B cell (primary cell): ENCODE measurements at regions not wholly inside any gene's neighbourhood (a gene's known extent, or its start where the extent isn't known, plus 50 kb on each side); places are given as distances from the start of the nearest gene placed in this dataset.

Experiments
- ATAC-seq: fragments of 200-7000 bp; cut with Tn5 transposase; one replicate; pipeline ENCODE4 v1.10.0; 2021; ENCODE audit warnings: low read depth, mild to moderate bottlenecking, moderate number of reproducible peaks, moderate library complexity
- CTCF ChIA-PET: fragments of 350-600 bp; sonication (Branson Sonifier 250); formaldehyde crosslinking; loops from one replicate; lab custom pipeline; 2021; ENCODE audit warnings: antibody characterized with exemption, inconsistent platforms; lab: Charles Lee
- POLR2A ChIA-PET: fragments of 350-600 bp; sonication (Branson Sonifier 250); formaldehyde crosslinking; loops from one replicate; lab custom pipeline; 2021; ENCODE audit warnings: antibody characterized with exemption; lab: Charles Lee
- DNase-seq: peaks from one replicate; pipeline ENCODE4 v3.0.0; 2013
- H2AFZ ChIP-seq: 2 replicates; pipeline ENCODE4 v1.6.1; 2012; ENCODE audit warnings: mild to moderate bottlenecking, low read depth, low read length; ENCODE audit not compliant: insufficient read depth, poor library complexity, severe bottlenecking
- H3K27ac ChIP-seq, 2 donors: 1 replicate in 1 of 2; 2 replicates in 1 of 2; pipeline ENCODE4 v1.5.1; 2012 to 2013; ENCODE audit warnings: low read length in 2 of 2, mild to moderate bottlenecking in 2 of 2, moderate library complexity in 1 of 2
- H3K27me3 ChIP-seq, 4 experiments: fragments of 200-600 bp in 1 of 4; sonication (generic) in 1 of 4; replicated peaks in 1 of 4; 1 replicate in 2 of 4; 2 replicates in 2 of 4; pipeline versions ENCODE4 v1.6.1 to v1.7.0; 2013 to 2016; ENCODE audit warnings: low read length in 3 of 4, mild to moderate bottlenecking in 2 of 4, mixed read lengths in 1 of 4, moderate library complexity in 1 of 4; ENCODE audit not compliant: insufficient read depth in 4 of 4, control insufficient read depth in 3 of 4; ENCODE audit errors: control extremely low read depth in 1 of 4
- H3K36me3 ChIP-seq, 2 experiments: replicated peaks in 1 of 2; 1 replicate in 1 of 2; 2 replicates in 1 of 2; pipeline versions ENCODE4 v1.6.1 to v1.7.1; 2013; ENCODE audit warnings: low read length in 1 of 2; ENCODE audit not compliant: insufficient read depth in 2 of 2, control insufficient read depth in 1 of 2; ENCODE audit errors: control extremely low read depth in 1 of 2, extremely low read depth in 1 of 2
- H3K4me1 ChIP-seq, 2 donors: fragments of 200-600 bp in 1 of 2; sonication (generic) in 1 of 2; 1 replicate in 1 of 2; 2 replicates in 1 of 2; pipeline versions ENCODE4 v1.5.1 to v1.6.1; 2013 to 2017; ENCODE audit warnings: low read length in 2 of 2; ENCODE audit not compliant: control insufficient read depth in 2 of 2, insufficient read depth in 2 of 2
- H3K4me2 ChIP-seq: replicated peaks from 2 replicates; pipeline ENCODE3; 2012; ENCODE audit warnings: mild to moderate bottlenecking, low read depth, low read length; ENCODE audit not compliant: poor library complexity, severe bottlenecking
- H3K4me3 ChIP-seq, 5 experiments: fragments of 200-600 bp in 1 of 5; sonication (generic) in 1 of 5; 1 replicate in 3 of 5; 2 replicates in 2 of 5; pipeline versions ENCODE4 v1.5.1 to v1.7.0; 2011 to 2016; ENCODE audit warnings: low read length in 4 of 5, mild to moderate bottlenecking in 4 of 5, low read depth in 2 of 5, control low read depth in 1 of 5, moderate library complexity in 1 of 5; ENCODE audit not compliant: insufficient read depth in 1 of 5; ENCODE audit errors: control extremely low read depth in 1 of 5, extremely low read depth in 1 of 5
- H3K79me2 ChIP-seq: fragments of 200-600 bp; sonication (generic); one replicate; pipeline ENCODE4 v1.6.0; 2016; ENCODE audit warnings: low read length; ENCODE audit not compliant: control insufficient read depth, insufficient read depth
- H3K9ac ChIP-seq: fragments of 200-600 bp; sonication (generic); 2 replicates; pipeline ENCODE4 v1.6.1; 2017; ENCODE audit warnings: mild to moderate bottlenecking, low read length, moderate library complexity
- H3K9me3 ChIP-seq, 3 donors: one replicate each; pipeline versions ENCODE4 v1.6.1 to v1.7.1; 2013; ENCODE audit warnings: low read length in 2 of 3; ENCODE audit not compliant: control insufficient read depth in 2 of 3, insufficient read depth in 1 of 3; ENCODE audit errors: control extremely low read depth in 1 of 3
- H4K20me1 ChIP-seq: 2 replicates; pipeline ENCODE4 v1.6.0; 2012; ENCODE audit warnings: mild to moderate bottlenecking, low read length; ENCODE audit not compliant: insufficient read depth, control insufficient read depth, poor library complexity, severe bottlenecking
- H3K27ac Mint-ChIP-seq: one replicate; pipeline ENCODE4 v1.8.0; 2021; ENCODE audit warnings: mixed read lengths
- H3K27me3 Mint-ChIP-seq: one replicate; pipeline ENCODE4 v1.8.0; 2021; ENCODE audit warnings: mixed read lengths
- H3K4me1 Mint-ChIP-seq: one replicate; pipeline ENCODE4 v1.8.0; 2021; ENCODE audit warnings: mixed read lengths
- H3K4me3 Mint-ChIP-seq: one replicate; pipeline ENCODE4 v1.8.0; 2021; ENCODE audit warnings: mixed read lengths
- H3K9me3 Mint-ChIP-seq: one replicate; pipeline ENCODE4 v1.8.0; 2022; ENCODE audit warnings: mixed read lengths; ENCODE audit not compliant: insufficient read depth
- EZH2 ChIP-seq: IDR thresholded peaks from 2 replicates; pipeline ENCODE4 v1.6.1; 2012; ENCODE audit warnings: borderline replicate concordance, low read depth, mild to moderate bottlenecking, moderate library complexity, low read length; ENCODE audit not compliant: insufficient read depth, poor library complexity, severe bottlenecking
- WGBS: methylation state at CpG from one replicate; pipeline ENCODE4 v1.1.5; 2013; ENCODE audit warnings: missing lambda C conversion rate; ENCODE audit not compliant: insufficient coverage; 5-methylcytosine and 5-hydroxymethylcytosine counted together
- intact Hi-C: fragments of 100-400 bp; cut with micrococcal nuclease; formaldehyde crosslinking; loops from one replicate; pipeline ENCODE4 v1.10.0; 2022
- TF ChIP-seq, protein P1 (sequence below): fragments of 200-600 bp; IDR thresholded peaks from one replicate; pipeline ENCODE4 v1.8.0; 2022; ENCODE audit warnings: antibody characterized with exemption, mild to moderate bottlenecking

DNA sequence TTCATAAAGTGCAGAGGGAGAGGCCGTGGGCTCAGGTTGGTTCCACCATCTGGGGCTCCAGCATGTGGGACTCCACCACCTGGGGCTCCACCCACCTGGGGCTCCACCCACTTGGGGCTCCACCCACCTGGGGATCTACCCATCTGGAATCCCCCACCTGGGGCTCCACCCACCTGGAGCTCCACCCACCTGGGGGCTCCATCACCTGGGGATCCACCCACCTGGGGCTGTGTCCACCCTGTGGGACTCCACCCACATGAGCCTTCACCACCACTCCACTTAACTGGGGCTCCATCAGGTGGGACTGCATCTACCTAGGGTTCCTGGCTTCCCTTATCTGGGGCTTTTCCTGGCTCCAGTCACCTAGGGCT, 226.0 kb upstream of the CDYL start:
- H3K79me2 ChIP-seq: no peaks in the 10 kb centered on the region
- WGBS: 100% methylated on average over 1 of the region's 1 CpG
- H3K27ac ChIP-seq: no peak overlapping the region
- H3K4me2 ChIP-seq: no peak overlapping the region
- intact Hi-C loops: no loop called here
- CTCF ChIA-PET: no interaction called here
- H3K9ac ChIP-seq: no peak overlapping the region
- peaks cover 0 to 13% (median 0%) of the 10 kb centered on the region in 3 donors for H3K9me3 ChIP-seq
- POLR2A ChIA-PET: no interaction called here
- H3K36me3 ChIP-seq: no peaks in the 10 kb centered on the region
- TF ChIP-seq, protein P1, sequence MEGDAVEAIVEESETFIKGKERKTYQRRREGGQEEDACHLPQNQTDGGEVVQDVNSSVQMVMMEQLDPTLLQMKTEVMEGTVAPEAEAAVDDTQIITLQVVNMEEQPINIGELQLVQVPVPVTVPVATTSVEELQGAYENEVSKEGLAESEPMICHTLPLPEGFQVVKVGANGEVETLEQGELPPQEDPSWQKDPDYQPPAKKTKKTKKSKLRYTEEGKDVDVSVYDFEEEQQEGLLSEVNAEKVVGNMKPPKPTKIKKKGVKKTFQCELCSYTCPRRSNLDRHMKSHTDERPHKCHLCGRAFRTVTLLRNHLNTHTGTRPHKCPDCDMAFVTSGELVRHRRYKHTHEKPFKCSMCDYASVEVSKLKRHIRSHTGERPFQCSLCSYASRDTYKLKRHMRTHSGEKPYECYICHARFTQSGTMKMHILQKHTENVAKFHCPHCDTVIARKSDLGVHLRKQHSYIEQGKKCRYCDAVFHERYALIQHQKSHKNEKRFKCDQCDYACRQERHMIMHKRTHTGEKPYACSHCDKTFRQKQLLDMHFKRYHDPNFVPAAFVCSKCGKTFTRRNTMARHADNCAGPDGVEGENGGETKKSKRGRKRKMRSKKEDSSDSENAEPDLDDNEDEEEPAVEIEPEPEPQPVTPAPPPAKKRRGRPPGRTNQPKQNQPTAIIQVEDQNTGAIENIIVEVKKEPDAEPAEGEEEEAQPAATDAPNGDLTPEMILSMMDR: no peak
- TF ChIP-seq EZH2: no peak
- DNase-seq (no peak), ATAC-seq (no peak)
- no peaks in the 10 kb centered on the region for H3K4me1 ChIP-seq
- peaks cover 0 to 3% (median 0%) of the 10 kb centered on the region in 4 experiments for H3K27me3 ChIP-seq
- no peaks in the 10 kb centered on the region for H3K4me1 Mint-ChIP-seq
- H3K9me3 Mint-ChIP-seq: no peaks in the 10 kb centered on the region
- no peak overlapping the region for H3K27ac Mint-ChIP-seq
- peaks cover 33% of the 10 kb centered on the region for H3K27me3 Mint-ChIP-seq
- H2AFZ ChIP-seq: no peak overlapping the region
- no peak overlapping the region for H3K4me3 Mint-ChIP-seq
- H4K20me1 ChIP-seq: no peaks in the 10 kb centered on the region
- H3K4me3 ChIP-seq: no peak overlapping the region

DNA sequence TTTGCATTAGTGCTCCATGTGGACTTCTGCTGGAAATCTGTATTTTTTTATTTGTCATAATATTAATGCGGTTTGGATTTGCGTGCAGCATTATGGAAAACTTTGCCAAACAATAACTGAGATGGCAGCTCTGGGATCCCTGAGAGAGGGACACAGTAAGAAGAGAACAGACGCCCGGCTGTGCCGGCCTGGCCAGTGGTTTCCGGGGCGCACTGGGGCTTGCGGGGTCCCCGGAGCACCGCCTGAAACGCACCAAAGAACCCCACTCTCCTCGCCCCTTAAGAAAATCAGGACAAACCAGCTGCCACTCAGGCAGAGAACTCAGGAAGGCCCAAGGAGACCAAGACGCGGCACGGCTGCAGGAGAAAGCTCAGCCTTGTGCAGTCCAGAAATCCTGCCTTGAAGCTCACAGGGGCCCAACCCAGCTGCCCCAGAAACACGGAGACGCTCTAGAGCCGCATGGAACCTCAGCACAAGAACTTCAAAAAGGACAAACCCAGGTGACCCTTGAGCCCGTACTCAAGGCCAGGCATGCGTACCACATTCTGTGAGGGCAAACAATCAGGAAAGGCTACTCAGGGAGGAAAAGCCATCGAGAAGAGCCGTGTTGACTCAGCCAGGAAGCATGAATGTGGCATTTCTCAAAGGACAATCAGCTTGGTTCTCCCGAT, 226.5 kb upstream of the CDYL start:
- Mint-ChIP-seq H3K9me3 (no peaks in the 10 kb centered on the region), H3K27me3 (peaks cover 29% of the 10 kb centered on the region), H3K4me3 (no peak overlapping the region), H3K4me1 (no peaks in the 10 kb centered on the region), H3K27ac (no peak overlapping the region)
- Histone ChIP-seq H2AFZ (no peak overlapping the region), H3K79me2 (no peaks in the 10 kb centered on the region), H3K36me3 (no peaks in the 10 kb centered on the region), H3K27me3 (peaks cover 0 to 3% (median 0%) of the 10 kb centered on the region in 4 experiments), H3K9ac (no peak overlapping the region), H3K9me3 (peaks cover 0 to 13% (median 0%) of the 10 kb centered on the region in 3 donors), H3K27ac (no peak overlapping the region), H3K4me2 (no peak overlapping the region), H3K4me3 (no peak overlapping the region), H3K4me1 (no peaks in the 10 kb centered on the region), H4K20me1 (no peaks in the 10 kb centered on the region)
- WGBS: 97% methylated on average over 18 of the region's 23 CpGs
- CTCF ChIA-PET: interaction anchor here (0.6 kb wide), 1 partner anchor 20 kb away, joined by 3 read pairs; no protein-coding TSS in a partner anchor
- no peak for TF ChIP-seq EZH2
- TF ChIP-seq, protein P1: no peak
- intact Hi-C loops: no loop called here
- POLR2A ChIA-PET: no interaction called here
- no peak for DNase-seq
- ATAC-seq: no peak
